ENCODE measurements at regions not wholly inside any gene's neighbourhood (a gene's known extent, or its start where the extent isn't known, plus 50 kb on each side); places are given as distances from the start of the nearest gene placed in this dataset.

DNA sequence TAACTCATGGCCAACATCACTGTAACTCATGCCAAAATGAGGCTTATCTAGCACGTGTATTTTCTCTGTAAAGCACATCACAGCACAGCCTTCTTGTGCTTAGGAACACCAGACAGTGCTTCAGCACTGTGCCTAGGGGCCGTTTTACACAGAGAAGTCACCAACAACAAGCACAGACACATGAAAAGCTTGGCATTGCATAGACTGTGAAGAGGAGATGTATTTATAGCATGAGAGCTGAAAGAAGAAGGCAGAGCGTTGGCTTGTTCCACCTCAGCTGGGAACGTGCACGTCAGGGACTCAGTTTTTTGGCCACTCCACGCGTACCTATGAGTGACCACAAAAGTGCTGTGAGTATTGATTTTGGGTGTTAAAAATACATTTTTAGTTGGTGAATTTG is 116.3 kb upstream of the SFRP2 start:
- TF ChIP-seq, protein P1, sequence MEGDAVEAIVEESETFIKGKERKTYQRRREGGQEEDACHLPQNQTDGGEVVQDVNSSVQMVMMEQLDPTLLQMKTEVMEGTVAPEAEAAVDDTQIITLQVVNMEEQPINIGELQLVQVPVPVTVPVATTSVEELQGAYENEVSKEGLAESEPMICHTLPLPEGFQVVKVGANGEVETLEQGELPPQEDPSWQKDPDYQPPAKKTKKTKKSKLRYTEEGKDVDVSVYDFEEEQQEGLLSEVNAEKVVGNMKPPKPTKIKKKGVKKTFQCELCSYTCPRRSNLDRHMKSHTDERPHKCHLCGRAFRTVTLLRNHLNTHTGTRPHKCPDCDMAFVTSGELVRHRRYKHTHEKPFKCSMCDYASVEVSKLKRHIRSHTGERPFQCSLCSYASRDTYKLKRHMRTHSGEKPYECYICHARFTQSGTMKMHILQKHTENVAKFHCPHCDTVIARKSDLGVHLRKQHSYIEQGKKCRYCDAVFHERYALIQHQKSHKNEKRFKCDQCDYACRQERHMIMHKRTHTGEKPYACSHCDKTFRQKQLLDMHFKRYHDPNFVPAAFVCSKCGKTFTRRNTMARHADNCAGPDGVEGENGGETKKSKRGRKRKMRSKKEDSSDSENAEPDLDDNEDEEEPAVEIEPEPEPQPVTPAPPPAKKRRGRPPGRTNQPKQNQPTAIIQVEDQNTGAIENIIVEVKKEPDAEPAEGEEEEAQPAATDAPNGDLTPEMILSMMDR (conservative IDR thresholded peaks at IDR 0.05; ENCODE audit: low read length) = no peak
- no peak for TF ChIP-seq EZH2phosphoT487 (IDR thresholded peaks at IDR 0.05; ENCODE audit: borderline replicate concordance, low read depth, low read length)

Data from OCI-LY7 (cell line).